GM12875 (cell line): ENCODE measurements at regions not wholly inside any gene's neighbourhood (a gene's known extent, or its start where the extent isn't known, plus 50 kb on each side); places are given as distances from the start of the nearest gene placed in this dataset.

Experiments
- H3K4me3 ChIP-seq: one replicate; pipeline ENCODE4 v1.5.1; 2011; ENCODE audit warnings: low read depth, low read length, control low read depth
- CTCF ChIP-seq: IDR thresholded peaks from 2 replicates; pipeline ENCODE4 v1.5.1; 2011; ENCODE audit warnings: low read depth, mild to moderate bottlenecking, control low read depth, inconsistent platforms, low read length, moderate library complexity, borderline replicate concordance; ENCODE audit not compliant: insufficient read depth

GRCh38 chr10:4626919-4627318 lies 199.1 kb upstream of the AKR1E2 start:
- no peak overlapping the region for H3K4me3 ChIP-seq
- no peak for TF ChIP-seq CTCF

- no peak for TF ChIP-seq CTCF
- H3K4me3 ChIP-seq: no peak overlapping the region
Measured at GRCh38 chr10:4623757-4624420, 202.1 kb upstream of the AKR1E2 start.

DNA sequence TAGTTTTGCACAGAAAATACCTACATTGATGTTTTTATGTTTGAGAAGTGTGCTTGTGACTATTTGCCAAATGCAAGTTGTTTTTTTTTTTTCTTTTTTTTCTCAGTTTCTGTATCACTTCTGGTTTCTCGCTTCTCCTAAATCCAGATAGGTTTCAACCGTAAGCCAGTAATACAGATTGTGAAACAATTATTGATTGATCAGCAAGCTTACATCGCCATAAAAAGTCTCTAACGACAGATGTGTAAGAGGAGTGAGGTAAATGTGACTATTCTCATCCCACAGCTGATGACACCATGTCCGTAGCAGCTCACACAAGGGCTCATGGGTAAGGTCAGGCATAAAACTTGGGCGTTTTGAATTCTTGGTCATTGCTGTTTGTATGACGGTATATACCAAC lies 202.8 kb upstream of the AKR1E2 start:
- TF ChIP-seq CTCF: no peak
- H3K4me3 ChIP-seq: no peak overlapping the region

DNA sequence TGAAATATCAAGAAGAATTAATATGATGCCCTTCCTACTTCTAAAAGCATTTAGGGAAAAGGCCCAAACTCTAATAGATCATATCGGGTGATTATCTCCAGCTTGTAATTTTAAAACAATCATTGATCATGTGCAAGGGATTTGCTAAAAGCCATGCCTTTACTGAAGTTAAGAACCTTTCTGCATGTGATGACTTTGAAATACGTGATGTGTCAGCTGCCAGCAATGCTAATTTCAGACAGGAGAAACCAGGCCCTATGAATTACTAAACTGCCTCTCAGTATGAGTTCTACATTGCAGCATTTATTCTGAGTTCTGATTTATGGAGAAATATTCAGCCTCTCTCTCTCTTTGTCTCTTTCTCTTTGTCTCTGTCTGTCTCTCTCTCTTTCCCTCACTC lies 203.6 kb upstream of the AKR1E2 start:
- no peak for TF ChIP-seq CTCF
- H3K4me3 ChIP-seq: no peak overlapping the region

DNA sequence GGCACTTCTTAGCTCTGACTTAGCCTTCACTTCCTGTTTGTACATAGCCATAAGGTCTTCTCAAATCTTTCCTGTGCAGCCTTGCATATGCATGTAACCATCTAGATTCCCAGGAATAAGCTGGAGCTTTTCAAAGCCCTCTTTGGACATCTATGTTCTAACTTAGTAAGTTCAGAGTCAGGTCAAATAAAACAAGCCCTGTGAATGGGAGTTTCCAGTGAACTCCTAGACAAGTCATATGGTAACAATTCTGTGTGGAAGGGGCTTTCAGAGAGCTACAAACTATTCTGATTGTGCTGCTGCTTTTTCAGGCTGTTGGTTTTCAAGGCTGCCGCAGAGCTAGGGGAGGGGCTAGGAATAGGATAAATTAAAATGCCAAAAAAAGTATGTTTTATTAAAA lies 208.4 kb upstream of the AKR1E2 start:
- no peak overlapping the region for H3K4me3 ChIP-seq
- no peak for TF ChIP-seq CTCF

DNA sequence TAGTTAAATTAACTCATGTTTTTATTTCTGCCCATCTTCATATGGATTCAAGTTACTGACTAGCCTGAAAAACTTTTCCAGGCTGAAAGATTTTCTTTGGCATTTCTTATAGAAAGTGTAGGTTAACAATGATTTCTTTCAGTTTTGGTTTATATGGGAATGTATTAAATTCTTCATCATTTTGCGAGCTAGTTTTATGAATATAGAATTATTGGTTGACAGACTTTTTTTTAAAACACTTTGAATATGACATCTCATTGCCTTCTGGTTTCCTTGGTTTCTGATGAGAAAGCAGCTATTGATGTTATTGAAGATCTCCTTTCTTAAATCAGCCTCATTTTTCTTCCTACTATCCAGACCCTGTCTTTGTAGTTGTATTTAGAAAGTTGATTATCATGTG lies 211.0 kb upstream of the AKR1E2 start:
- no peak overlapping the region for H3K4me3 ChIP-seq
- no peak for TF ChIP-seq CTCF

- H3K4me3 ChIP-seq: no peak overlapping the region
- no peak for TF ChIP-seq CTCF
Measured at GRCh38 chr10:4609251-4609650, 216.8 kb upstream of the AKR1E2 start.
